HG02943 (cell line): ENCODE measurements at regions not wholly inside any gene's neighbourhood (a gene's known extent, or its start where the extent isn't known, plus 50 kb on each side); places are given as distances from the start of the nearest gene placed in this dataset.

ENCODE experiments used
- ATAC-seq: cut with Tn5 transposase; IDR thresholded peaks from one replicate; pipeline ENCODE4 v1.9.1; 2021; ENCODE audit warnings: mild to moderate bottlenecking, low read depth, moderate library complexity; ENCODE audit not compliant: unreplicated experiment

DNA sequence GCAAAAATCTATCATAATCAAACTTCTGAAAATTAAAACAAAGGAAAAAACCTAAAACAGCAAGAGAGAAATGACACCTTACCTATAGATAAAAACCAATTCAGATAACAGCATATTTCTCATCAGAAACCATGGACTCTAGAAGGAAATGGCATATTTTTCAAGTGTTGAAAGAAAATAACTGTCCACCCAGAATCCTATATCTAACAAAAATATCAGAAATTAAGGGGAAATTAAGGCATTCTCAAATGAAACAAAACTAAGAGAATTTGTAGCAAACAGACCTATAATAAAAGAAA is 257.2 kb downstream of the ANAPC1 start:
- ATAC-seq: no peak

GRCh38 chr2:111627256-111627655 is 256.7 kb downstream of the ANAPC1 start:
- no peak for ATAC-seq

DNA sequence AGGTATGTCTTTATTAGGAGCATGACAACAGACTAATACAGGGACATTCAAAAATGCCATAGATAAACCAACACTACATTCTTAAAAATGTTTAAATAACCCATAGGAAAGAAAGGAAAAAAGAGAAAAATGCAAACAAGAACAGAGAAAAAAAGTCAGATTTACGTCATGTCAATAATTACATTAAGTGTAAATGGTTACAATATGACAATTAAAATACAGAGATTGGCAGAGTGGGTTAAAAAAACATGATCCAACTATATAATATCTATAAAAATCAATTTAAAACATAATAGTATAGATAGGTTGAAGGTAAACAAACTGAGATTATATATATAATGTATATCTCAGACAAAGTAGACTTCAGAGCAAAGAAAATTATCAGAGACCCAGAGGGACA is 255.8 kb downstream of the ANAPC1 start:
- ATAC-seq: no peak

DNA sequence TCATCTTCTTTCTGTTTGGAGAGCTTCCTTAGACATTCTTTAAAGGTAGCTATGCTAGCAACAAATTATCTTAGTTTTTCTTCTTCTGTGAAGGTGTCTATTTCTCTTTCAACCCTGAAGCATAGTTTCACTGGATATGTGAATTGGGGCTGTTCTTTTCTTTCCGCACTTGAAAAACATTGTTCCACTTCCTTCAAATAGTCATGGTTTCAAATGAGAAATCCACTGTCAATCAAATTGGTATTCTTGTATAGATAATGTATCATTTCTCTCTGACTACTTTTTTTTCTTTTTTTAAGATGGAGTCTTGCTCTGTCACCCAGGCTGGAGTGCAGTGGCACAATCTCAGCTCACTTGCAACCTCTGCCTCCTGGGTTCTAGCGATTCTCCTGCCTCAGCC is 254.0 kb downstream of the ANAPC1 start:
- ATAC-seq: no peak

GRCh38 chr2:111632661-111633060 is 251.3 kb downstream of the ANAPC1 start:
- ATAC-seq: no peak

GRCh38 chr2:111633189-111633588 is 250.8 kb downstream of the ANAPC1 start:
- no peak for ATAC-seq

DNA sequence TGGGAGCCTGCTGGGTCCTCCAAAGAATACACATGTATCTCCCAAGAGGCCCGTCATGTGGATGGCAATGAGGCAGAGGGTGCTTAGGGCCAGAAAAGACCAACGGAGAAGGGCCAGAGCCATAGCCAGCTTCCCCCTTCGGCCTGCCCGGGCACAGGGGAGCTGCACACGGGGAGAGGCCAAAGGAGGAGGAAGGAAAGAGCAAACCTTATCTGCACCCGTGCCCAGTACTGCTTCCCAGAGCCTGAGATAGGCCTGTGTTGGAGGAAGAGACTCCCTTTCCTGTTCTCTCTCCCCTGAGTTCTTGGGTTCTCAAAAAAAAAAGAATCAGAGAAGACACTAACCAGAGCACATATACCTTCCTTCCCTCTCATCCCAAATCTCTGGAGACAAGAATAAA is 250.3 kb downstream of the ANAPC1 start:
- no peak for ATAC-seq

- ATAC-seq: no peak
Observed at GRCh38 chr2:111634050-111634794, 249.8 kb downstream of the ANAPC1 start.

DNA sequence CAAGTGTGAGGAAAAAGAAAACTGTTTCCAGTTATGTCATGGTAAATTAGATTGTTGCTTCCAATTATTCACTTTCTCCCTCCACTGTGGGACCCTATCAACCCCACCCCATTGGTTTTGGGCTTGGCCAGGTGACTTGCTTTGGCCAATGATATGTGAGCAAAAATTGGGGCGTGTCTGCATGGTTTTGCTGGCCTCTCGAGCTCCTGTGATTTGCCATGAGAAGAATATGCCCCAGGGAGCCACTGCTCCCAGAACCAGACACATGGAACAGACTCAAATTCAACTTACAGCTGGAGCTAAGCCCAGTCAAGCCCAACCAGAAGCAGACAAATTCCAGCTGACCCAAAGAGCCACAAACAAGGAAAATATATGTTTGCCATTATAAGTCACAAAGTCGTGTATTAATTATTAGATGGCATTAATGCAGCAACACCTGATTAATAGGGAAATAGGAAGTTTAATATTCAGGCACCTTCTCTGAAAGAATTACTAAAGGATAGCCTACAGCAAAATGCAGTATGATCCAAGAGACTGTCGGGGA is 248.9 kb downstream of the ANAPC1 start:
- no peak for ATAC-seq

DNA sequence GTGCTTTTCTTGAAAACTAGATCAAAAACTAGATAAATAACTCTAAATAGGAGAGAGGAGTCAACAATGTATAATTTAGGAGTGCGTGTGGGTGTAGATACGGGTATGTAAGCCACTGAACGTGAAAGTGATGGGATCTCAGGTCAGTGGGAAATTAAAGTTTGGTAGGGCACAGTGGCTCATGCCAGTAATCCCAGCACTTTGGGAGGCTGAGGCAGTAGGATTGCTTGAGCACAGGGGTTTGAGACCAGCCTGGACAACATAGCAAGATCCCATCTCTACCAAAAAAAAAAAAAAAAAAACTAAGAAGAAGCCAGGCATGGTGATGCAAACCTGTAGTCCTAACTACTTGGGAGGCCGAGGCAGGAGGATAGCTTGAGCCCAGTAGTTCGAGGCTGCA is 247.1 kb downstream of the ANAPC1 start:
- no peak for ATAC-seq

DNA sequence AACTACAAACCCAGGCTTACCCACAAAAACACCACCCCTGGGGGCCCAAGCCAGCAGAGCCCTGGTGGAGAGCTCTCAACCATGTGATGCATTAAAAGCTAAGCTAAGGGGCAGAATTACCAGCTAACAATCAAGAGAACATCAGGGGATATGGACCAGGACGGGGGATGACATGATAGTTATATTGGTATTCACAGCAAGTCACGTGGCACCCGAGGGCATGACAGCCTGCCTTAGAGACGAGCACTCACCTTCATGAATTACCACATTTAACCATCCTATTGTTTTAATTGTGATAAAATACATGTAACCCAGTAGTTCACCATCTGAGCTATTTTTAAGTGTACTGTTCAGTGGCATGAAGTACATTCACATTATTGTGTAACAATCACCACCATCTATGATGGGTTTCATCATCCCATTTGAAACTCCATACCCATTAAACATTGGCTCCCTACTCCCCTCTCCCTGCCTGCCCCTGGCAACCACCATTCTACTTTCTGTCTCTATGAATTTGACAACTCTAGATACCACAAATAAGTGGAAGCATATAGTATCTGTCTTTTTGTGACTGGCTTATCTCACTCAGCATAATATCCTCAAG is 245.6 kb downstream of the ANAPC1 start:
- ATAC-seq: no peak

DNA sequence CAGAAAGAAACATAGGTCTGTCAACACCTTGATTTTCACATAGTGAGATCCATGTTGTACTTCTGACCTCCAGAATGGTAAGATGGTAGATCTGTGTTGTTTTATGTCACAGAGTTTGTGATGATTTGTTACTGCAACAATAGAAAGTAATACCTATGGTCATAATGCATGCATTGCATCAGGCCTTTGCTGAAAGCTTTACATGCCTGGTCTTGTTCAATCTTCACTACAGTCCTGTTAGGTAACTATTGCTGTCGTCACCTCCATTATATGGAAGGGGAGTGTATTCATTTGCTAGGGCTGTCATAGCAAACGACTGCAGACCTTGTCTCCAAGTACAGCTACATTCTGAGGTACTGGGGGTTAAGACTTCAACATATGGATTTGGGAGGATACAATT is 243.5 kb downstream of the ANAPC1 start:
- ATAC-seq: no peak

DNA sequence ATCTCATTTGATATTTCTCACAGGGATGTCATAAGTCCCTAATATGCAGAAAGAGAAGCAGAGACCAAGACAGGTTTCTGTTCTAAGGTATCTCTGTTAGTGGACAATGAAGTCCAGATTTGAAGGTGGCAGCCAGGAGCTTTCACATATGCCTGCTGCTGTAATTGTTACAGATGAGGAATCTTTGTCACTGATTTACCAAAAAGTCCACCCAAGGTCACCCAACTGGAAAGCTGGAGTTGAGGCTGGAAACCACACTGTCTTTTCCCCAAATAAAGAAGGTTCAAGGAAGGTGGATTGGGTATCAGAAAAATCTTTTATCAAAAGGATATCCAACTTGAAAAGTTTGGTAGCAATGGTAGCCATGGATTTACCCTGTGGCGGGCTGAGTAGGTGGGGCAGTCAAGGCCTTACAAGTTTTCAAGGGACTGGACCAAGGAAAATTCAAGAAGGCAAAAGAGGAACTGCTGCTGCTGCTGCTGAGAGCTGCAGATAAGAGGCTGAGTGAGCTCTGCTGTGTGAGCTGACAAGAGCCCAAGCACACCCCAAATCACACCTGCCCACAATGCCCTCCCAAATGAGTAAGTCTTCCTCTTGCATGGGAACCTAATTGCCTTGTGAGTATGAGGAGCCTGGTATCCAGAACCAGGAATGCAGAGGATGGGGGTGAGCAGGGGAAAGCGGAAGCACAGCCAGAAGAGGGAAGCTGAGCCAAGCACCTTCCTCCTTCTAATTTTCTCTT is 241.2 kb downstream of the ANAPC1 start:
- ATAC-seq: no peak

GRCh38 chr2:111643759-111644158 is 240.2 kb downstream of the ANAPC1 start:
- no peak for ATAC-seq

- no peak for ATAC-seq
Observed at GRCh38 chr2:111647359-111647758, 236.6 kb downstream of the ANAPC1 start.

- no peak for ATAC-seq
Observed at GRCh38 chr2:111652038-111652437, 232.0 kb downstream of the ANAPC1 start.

DNA sequence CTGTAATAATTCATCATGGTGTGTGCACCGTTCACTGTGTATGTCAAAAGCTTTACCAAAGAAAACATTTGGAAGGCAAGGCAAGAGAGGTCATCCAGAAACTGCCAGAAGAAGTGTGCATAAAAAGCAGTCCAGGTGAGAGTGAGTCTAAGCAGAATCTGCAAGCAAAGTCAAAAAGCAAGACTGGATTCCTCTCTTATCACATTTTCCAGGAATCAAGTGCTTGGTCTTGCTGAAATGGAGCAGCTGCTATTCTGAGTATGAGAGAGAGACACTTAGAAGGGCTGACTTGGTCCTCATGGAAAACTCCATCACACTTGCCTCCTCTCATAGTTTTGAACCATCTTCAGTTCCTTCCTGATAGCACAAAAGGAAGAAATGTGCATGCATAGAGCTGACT is 231.3 kb downstream of the ANAPC1 start:
- ATAC-seq: no peak

- no peak for ATAC-seq
Observed at GRCh38 chr2:111653103-111653624, 230.8 kb downstream of the ANAPC1 start.

GRCh38 chr2:111653913-111654312 is 230.1 kb downstream of the ANAPC1 start:
- no peak for ATAC-seq

- ATAC-seq: no peak
Observed at GRCh38 chr2:111654829-111655228, 229.2 kb downstream of the ANAPC1 start.

GRCh38 chr2:111656436-111656835 is 227.6 kb downstream of the ANAPC1 start:
- ATAC-seq: no peak
